ENCODE measurements at regions not wholly inside any gene's neighbourhood (a gene's known extent, or its start where the extent isn't known, plus 50 kb on each side); places are given as distances from the start of the nearest gene placed in this dataset.
A peak's percentile ranks its signal among the peaks of the same experiment; 100 is the strongest.

- TF ChIP-seq CTCF (IDR thresholded peaks at IDR 0.05; ENCODE audit: insufficient read depth, low read depth, low read length): no peak
- no peak for DNase-seq (ENCODE audit: low read depth)
- H3K4me3 ChIP-seq (ENCODE audit: low read depth, low read length): no peak overlapping the region
Measured at GRCh38 chr10:61110188-61110844, 166.3 kb upstream of the RHOBTB1 start.

- no peak for TF ChIP-seq CTCF (IDR thresholded peaks at IDR 0.05; ENCODE audit: insufficient read depth, low read depth, low read length)
- H3K4me3 ChIP-seq (ENCODE audit: low read depth, low read length): no peak overlapping the region
- DNase-seq (ENCODE audit: low read depth): no peak
Measured at GRCh38 chr10:61108915-61109314, 164.9 kb upstream of the RHOBTB1 start.

- H3K4me3 ChIP-seq (ENCODE audit: low read depth, low read length): no peak overlapping the region
- no peak for DNase-seq (ENCODE audit: low read depth)
- TF ChIP-seq CTCF (IDR thresholded peaks at IDR 0.05; ENCODE audit: insufficient read depth, low read depth, low read length): no peak
Measured at GRCh38 chr10:61100887-61101286, 156.9 kb upstream of the RHOBTB1 start.

- peak; percentile 7 for DNase-seq (ENCODE audit: low read depth)
- TF ChIP-seq CTCF (IDR thresholded peaks at IDR 0.05; ENCODE audit: insufficient read depth, low read depth, low read length): no peak
- no peak overlapping the region for H3K4me3 ChIP-seq (ENCODE audit: low read depth, low read length)
Measured at GRCh38 chr10:61099756-61100155, 155.8 kb upstream of the RHOBTB1 start.

- no peak for DNase-seq (ENCODE audit: low read depth)
- TF ChIP-seq CTCF (IDR thresholded peaks at IDR 0.05; ENCODE audit: insufficient read depth, low read depth, low read length): no peak
- H3K4me3 ChIP-seq (ENCODE audit: low read depth, low read length): no peak overlapping the region
Measured at GRCh38 chr10:61098966-61099365, 155.0 kb upstream of the RHOBTB1 start.

GRCh38 chr10:61097026-61097425 lies 153.0 kb upstream of the RHOBTB1 start:
- TF ChIP-seq CTCF (IDR thresholded peaks at IDR 0.05; ENCODE audit: insufficient read depth, low read depth, low read length): no peak
- no peak for DNase-seq (ENCODE audit: low read depth)
- no peak overlapping the region for H3K4me3 ChIP-seq (ENCODE audit: low read depth, low read length)

- no peak for DNase-seq (ENCODE audit: low read depth)
- no peak overlapping the region for H3K4me3 ChIP-seq (ENCODE audit: low read depth, low read length)
- no peak for TF ChIP-seq CTCF (IDR thresholded peaks at IDR 0.05; ENCODE audit: insufficient read depth, low read depth, low read length)
Measured at GRCh38 chr10:61096056-61096455, 152.1 kb upstream of the RHOBTB1 start.

Data from fibroblast of villous mesenchyme (primary cell).